AG08396 (cell line): ENCODE measurements at regions not wholly inside any gene's neighbourhood (a gene's known extent, or its start where the extent isn't known, plus 50 kb on each side); places are given as distances from the start of the nearest gene placed in this dataset.

Experiments used
- DNase-seq: peaks from one replicate; pipeline ENCODE4 v3.0.0; 2012; ENCODE audit warnings: low spot score, mixed read lengths

DNA sequence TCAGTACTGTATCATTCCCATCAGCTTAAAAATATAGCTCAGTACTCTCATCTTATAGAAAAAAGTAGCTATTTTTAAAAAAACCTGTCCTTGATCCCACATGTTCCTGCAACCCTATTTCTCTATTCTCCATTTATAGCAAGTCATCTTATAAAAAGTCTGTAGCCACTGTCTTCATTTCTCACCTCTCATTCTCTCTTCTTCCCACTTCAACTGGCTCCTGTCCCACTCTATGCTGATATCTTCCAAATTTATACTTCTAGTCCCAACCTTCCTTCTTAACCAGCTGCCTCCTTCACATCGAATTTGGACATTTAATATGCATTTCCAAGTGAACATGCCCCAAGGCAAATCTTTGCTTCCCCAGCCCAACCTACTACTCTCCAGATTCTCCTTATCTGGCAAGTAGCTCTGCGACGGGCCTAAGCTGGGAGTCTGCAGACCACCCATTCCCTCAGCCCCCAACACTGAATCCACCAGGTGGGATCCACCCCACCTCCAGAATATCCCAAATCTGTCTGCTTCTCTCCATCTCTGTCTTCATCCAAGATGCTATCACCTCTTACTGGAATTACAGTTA, 52.0 kb upstream of the TANC2 start:
- DNase-seq = no peak

DNA sequence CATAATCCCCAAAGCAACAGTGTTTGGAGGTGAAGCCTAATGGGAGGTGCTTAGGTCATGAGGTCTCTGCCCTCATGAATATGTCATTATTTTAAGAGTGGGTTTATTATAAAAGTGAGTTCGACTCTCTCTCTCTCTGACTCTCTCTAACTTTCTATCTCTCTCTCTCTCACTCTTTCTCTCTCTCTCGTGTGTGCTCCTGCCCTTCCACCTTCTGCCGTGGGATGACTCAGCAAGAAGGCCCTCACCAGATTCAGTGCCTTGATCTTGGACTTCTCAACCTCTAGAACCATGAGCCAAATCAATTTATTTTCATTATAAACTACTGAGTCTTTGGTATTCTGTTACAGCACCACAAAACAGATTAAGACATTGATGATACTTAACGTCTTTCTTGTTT, 53.7 kb upstream of the TANC2 start:
- no peak for DNase-seq

DNA sequence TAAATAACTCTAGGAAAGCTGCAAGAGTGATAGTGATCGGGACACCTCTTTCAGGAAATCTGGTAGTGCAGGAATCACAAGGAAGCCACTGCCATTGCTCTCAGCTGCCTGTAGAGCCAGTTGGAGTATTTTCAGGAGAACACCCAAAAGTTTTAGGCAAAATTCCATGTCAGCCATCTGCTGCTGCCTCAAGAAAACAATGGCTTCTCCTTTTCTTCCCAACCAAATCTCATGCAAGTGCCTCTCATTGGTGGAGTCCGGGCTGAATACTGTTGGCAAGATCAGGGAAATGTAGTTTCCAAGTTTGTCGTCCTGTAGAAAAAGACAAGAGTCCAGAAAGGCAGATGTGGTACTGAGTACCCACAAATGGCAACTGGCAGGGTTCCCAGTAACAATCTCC, 54.9 kb upstream of the TANC2 start:
- DNase-seq = no peak

DNA sequence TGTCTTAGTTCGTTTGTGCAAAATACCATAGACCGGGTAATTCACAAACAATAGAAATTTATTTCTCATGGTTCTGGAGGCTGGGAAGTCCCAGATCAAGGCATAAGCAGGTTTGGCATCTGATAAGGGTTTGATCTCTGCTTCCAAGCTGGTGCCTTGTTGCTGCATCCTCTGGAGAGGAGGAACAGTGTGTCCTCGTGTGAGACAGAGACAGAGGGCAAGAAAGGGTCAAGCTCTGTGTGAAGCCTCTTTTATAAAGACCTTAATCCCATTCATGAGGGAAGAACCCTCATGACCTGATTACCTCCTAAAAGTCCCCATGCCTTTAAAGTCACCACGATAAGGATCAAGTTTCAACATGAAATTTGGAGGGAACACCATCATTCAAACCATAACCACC, 55.8 kb upstream of the TANC2 start:
- no peak for DNase-seq

DNA sequence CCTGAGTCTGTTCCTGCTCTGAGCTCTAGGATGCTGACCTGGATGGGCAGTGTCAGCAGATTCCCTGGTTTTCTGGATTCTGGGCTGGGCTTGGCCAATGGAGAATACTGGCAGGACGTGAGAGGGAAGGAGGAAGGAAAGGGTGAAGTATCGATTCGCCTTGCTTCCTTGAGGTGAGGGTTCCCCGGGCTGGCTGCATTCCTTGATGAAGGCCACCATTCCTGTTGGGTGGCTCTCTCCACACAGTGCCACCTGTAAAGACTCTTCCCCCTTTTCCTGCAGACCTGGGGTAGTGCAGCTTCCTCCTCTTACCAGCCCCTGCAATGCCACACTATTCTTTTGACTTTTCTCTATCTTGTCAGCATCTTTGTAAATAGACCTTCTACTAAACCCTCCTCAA, 58.1 kb upstream of the TANC2 start:
- DNase-seq = no peak

DNA sequence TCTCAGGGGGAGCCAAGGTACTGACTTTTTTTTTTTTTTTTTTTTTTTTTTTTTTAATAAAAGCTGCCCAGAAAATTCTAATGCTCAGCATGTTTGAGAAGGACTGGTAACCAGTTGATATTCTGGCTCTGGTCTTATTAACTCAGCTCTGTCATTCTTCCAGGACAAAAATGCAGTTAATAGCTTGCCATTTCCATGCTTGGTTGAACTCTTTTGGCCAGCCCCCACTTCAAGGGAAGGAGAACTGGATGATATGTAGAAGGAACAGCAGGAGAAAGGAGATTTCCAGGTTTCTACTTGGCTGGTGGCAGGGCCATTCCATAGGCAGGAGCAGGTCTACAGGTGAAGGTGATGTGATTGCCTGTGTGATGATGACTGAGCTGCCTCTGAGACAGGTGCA, 59.2 kb upstream of the TANC2 start:
- no peak for DNase-seq

DNA sequence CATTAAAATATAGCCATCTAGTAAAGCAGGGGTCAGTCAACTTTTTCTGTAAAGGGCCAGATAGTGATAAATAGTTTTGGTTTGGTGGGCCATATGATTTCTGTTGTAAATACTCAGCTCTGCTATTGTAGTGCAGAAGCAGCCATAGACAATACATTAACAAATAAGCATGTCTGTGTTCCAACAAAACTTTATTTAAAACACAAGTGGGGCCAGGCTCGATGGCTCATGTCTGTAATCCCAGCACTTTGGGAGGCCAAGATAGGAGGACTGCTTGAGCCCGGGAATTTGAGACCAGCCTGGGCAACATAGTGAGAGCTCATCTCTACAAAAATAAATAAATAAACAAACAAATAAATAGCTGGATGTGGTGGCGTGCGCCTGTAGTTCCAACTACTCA, 60.8 kb upstream of the TANC2 start:
- no peak for DNase-seq

DNA sequence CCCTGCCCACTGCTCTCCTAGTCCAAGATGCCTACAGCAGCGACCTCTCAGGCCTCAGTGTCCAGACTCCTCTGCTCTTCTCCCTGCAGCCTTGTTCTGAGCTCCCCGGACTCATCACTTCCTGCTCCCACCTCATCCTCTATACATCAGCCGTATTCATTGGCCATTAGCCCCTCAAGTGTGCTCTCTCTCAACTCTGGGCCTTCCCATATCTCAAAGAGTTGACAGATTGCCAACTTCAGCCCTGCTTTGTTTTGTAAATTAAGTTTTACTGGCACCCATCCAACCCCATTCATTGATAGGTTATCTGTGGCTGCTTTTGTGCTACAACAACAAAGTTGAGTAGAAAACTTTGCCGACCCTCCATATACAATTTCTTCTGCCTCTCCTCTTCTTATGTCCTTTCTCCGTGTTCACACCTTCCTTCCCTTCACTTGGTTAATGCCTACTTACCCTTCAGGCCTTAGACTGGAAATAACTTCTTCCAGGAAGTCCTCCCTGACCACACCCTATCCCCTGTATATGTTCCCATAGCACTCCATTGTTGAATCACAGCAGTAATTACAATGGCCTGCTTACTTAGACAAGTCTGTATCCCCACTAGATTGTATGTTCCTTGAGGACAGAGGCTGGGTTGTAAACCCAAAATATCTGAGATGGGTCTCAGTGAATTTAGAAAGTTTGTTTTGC, 63.4 kb upstream of the TANC2 start:
- DNase-seq = no peak

DNA sequence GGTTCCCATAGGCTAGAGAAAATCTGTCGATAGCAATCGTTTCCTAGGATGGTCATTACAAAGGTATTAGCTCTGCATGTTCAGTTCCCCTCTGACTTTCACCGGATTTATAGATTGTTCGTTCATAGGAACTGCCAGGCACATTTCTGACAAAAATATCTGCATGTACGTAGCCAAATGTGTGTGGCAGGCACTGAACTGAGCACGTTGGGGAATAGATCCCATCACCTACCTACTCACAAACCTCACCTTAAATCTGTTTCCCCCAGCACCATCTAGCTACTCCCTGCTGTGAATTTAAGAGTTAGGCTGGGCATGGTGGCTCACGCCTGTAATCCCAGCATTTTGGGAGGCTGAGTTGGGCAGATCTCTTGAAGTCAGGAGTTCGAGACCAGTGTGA, 64.5 kb upstream of the TANC2 start:
- no peak for DNase-seq

DNA sequence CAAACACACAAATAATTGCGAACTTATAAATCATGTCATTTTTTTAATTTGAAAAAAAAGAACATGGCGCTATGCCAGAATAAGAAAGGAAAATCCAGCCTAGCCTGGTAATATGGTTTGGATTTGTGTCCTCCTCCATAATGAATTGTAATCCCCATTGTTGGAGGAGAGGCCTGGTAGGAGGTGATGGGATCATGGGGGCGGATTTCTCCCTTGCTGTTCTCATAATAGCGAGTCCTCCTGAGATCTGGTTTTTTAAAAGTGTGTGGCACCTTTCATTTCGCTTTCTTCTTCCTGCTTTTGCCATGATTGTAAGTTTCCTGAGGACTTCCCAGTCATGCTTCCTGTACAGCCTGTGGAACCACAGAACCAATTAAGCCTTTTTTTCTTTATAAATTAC, 65.9 kb upstream of the TANC2 start:
- no peak for DNase-seq

DNA sequence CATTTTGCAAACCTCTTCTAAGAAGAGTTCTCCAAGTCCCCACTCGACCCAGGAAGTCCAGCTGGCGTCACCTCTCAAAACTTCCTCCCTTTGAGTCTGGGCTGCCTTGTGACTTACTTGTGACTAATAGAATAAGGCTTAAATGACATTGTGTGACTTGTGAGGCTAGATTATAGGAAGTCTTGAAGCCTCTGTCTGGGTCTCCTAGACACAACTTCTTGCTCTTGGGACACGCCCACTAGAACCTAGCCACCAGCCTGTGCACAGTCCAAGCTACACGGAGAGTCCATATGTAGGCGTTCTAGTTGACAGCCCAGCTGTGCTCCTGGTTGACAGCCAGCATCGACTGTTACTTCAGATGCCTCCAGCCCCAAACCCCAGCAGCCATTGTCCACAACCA, 66.7 kb upstream of the TANC2 start:
- no peak for DNase-seq

DNA sequence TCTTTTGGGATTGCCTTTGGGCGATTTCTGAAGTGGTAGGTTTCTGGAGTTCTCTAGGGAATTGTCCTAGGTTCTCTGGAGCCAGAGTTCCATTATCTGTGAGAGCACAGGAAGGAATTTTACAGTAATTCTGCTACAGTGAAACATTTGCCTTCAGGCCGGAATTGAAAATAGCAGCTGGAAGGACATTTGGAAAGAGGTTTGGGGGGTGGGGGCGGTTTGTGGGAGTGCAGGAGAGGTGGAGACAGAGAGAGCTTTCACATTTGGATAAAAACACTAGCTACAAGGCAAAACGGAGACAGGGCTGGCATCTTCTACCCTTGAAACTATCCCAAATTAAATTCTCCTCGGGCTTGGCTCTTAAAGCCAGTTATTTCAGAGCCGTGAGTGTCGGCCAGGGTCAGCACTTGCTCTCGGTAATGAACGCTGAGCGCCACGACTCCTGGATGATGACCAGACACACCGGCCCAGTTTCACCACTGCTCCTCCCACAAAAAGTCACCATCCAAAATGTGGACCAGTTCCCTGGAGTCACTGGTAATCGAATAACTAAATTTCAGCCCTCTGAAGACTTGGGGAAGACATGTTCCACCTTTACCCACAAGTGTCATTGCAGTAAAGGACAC, 67.7 kb upstream of the TANC2 start:
- DNase-seq = no peak

DNA sequence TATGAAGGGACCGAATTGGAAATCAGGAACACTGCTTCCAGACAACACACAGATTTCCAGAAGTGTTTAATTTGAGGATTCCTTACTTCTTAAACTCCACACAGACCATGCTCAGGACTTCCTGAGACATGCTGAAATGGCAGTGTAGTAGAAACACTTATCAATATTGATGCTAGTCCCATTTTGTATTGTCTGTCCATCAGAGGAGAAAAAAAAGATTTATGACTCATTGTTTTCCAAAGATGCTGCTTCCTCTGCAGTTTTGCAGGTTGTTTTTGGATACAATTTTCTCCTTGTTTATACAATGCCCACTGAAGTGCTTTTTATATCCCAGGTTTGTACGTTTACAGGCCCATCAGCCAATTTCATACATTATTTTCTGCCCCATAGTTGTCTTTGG, 68.3 kb upstream of the TANC2 start:
- DNase-seq = no peak

DNA sequence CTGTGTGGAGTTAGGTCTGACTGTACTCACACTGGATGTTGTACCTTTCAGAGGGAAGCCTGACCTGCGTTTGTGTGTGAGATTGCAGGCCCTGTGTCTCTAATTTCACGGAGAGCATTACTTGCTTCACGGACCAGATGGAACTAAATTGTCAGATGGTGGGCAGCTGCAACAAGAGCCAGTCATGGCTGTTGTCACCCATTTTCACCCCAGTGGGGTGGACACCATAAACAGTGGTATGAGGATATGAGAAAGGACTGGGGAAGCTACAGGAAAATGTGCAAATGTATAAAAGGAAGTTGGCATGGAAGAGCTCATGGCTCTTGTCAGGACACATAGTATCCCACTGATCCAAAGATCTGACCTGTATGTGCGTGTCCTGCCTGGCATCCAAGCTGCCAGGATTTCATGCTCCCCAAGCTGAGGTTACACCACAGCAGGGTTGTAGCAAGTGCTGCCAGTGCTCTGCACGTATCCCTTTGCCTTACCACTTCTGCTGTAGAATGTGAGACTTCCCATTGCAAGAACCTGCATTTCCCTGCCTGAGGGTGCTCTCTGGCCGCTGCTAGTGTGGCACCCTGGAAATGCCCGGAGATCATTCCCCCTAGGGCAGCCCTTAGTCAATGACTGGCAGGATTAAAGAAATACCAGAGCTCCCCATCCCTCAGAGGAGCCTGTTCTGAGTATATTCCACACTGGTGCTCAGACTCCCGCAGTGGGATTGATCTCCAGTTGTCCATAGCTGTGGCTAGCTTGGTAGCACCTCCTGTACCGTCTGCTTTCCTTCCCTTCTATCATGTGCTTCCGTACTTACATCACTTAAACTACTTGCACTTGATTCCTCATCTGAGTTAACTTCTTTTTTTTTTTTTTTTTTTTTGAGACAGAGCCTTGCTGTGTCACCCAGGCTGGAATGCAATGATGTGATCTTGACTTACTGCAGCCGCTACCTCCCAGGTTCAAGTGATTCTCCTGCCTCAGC, 70.4 kb upstream of the TANC2 start:
- DNase-seq = no peak

DNA sequence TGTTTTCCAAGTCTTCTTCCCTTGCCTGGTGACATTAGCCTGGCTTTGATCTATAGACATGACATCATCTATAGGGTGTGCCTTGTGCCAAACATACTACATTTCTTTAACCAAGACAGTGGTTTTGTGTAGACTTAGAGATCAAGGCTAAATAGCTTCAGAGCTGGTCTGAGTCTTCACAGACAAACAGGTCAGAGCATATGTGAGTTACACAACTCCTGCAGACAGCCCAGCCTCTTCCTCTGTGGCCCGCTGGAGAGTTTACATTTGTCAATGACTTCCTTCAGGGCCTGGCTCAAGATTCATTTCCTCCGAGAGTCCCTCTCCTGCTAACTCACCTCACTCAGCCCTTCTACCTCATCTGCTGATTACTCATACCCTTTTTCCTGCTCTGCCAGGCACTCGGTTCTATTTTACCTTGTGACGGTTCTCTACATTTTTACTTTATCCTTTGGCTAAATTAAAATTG, 73.1 kb upstream of the TANC2 start:
- peak; percentile 61 for DNase-seq

DNA sequence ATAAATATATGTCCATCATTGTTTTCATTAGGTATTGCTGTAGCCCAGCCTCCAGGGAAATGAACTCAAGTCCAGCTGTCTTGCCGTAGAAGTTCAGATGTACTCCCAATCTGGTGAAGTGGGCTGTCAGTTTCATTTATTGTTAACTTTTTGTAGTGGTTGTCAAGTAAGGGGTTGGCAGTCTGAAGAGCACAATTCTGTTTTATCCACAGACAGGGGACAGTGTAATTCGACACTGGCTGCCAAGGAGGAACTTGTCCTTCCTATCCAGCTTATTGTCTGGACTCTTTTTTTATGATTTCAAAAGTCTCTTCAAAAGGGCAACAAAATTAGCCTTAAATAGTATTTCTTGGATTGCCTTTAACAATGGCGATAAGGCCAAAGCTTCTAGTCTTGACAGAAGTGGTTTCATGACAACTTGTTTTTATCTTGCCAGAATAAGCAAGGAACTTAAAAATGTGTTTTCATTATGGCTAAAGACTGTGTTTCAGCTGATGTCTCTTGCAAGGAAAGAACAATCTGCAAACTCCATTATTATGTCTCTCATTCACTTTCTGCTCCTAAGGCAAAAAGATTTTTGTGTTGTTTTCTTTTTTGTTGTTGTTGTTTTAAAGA, 73.9 kb upstream of the TANC2 start:
- DNase-seq = no peak

DNA sequence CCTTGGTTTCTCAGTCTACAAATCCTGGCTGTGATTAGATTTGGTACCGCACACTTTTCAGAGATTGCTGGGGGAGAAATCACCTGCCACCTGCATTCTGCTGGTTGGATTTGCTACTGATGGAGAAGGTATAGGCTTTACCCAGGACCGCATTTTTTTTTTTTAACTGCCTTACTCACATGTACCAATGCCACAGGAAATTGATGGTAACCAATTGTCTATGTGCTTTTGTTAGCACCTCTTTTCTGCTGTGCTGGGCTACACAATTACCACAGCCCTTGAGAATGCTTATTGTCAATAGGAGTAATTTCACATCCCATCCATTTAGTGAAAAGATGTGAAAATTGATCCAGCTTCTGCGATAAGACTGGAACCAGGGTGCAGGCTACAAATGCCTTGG, 74.4 kb upstream of the TANC2 start:
- DNase-seq = no peak

DNA sequence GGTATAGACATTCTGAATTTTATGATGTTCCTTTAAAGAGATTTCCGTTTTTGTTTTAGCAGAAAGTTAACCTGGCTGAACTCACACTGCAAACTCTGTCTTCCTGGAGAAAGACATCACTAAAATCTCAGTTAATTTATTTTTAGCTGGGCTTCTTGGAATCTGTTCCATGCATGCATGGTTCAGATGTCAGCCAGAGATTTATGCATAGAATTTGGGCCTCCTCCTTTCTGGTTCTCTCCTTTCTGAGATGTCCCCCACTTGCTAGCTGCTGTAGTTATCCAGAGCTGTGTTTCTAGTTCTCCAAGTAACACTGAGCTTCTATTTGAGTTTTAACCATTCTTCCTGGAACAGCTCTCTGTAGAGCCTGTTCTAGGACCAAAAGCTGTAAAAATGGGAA, 77.3 kb upstream of the TANC2 start:
- no peak for DNase-seq

DNA sequence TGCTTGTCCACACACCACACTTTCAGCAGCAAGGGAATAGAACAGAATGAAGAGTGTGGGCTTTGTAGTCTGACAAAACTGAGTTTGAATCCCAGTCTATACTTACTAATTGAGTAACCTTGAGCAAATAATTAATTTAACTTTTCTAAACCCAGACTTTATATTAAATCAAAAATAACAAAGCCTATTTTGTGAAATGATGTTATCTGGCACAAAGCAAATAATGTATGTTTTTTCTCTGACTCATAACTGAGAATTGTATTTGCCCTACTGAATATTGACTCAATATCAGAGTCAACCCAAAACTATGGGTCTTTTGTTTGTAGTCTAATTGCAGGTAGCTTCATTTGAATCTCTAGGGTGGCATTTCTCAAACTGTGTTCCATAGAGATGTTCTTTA, 77.9 kb upstream of the TANC2 start:
- DNase-seq = no peak

DNA sequence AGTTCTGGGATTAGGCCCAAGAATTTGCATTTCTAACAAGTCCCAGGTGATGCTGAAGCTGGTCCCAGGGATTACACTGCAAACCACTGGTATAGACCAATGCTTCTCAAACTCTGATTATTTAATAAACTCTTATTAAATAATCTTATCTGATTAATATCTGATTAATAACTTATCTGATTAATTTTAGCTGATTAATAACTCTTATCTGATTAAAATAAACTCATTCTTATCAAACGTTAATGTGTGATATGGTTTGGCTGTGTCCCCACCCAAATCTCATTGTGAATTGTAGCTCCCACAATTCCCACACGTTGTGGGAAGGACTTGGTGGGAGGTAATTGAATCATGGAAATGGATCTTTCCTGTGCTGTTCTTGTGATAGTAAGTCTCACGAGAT, 78.6 kb upstream of the TANC2 start:
- DNase-seq = no peak

DNA sequence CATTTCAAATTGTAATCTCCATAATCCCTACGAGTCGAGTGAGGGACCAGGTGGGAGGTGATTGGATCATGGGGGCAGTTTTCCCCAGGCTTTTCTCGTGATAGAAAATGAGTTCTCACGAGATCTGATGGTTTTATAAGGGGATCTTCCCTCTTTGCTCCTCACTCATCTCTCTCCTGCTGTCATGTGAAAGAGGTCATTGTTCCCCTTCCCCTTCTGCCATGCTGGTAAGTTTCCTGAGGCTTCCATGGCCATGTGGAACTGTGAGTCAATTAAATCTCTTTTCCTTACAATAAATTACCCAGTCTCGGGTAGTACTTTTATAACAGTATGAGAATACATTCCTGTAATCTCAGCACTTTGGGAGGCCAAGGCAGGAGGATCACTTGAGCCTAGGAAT, 76.7 kb upstream of the MARCHF10 start:
- no peak for DNase-seq

DNA sequence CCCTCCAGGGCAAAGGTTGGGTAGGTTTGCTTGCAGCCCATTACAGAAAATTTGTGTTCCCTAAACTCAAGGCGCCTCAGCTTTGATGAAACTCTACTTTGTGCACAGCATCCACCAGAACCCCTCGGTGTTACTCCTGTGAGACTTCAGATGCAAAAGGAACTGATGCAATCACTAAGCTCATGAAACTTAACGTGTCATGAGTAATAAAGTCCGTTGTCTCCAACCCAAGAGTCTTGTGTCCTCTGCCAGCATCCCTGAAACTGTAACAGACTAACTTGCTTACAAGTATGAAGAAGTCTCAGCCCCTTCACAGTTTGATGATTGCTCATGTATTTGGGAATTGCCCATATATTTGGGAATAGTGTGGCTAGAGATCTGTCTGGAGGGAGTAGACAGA, 74.8 kb upstream of the MARCHF10 start:
- no peak for DNase-seq
